Glutamatergic neuron (in vitro differentiated cells): ENCODE measurements at regions not wholly inside any gene's neighbourhood (a gene's known extent, or its start where the extent isn't known, plus 50 kb on each side); places are given as distances from the start of the nearest gene placed in this dataset.

Experiments
- DNase-seq: peaks from one replicate; pipeline ENCODE4 v3.0.0; 2022
- H3K27ac Mint-ChIP-seq: one replicate; pipeline ENCODE4 v1.8.0; 2020; ENCODE audit warnings: mild to moderate bottlenecking, mixed read lengths, inconsistent platforms; ENCODE audit not compliant: unreplicated experiment
- H3K27me3 Mint-ChIP-seq: one replicate; pipeline ENCODE4 v1.8.0; 2020; ENCODE audit warnings: mild to moderate bottlenecking, moderate library complexity, mixed read lengths, inconsistent platforms; ENCODE audit not compliant: unreplicated experiment
- H3K36me3 Mint-ChIP-seq: one replicate; pipeline ENCODE4 v1.8.0; 2020; ENCODE audit warnings: mild to moderate bottlenecking, mixed read lengths, inconsistent platforms; ENCODE audit not compliant: unreplicated experiment
- H3K4me1 Mint-ChIP-seq: one replicate; pipeline ENCODE4 v1.8.0; 2020; ENCODE audit warnings: mild to moderate bottlenecking, low read depth, mixed read lengths, inconsistent platforms; ENCODE audit not compliant: unreplicated experiment
- H3K4me3 Mint-ChIP-seq: one replicate; pipeline ENCODE4 v1.8.0; 2020; ENCODE audit warnings: mild to moderate bottlenecking, mixed read lengths, inconsistent platforms; ENCODE audit not compliant: unreplicated experiment
- H3K9me3 Mint-ChIP-seq: one replicate; pipeline ENCODE4 v1.8.0; 2020; ENCODE audit warnings: mild to moderate bottlenecking, moderate library complexity, mixed read lengths, inconsistent platforms; ENCODE audit not compliant: unreplicated experiment
- CTCF ChIP-seq: fragments of 200-600 bp; sonication (generic); IDR thresholded peaks from one replicate; pipeline ENCODE4 v1.5.0; 2021; ENCODE audit not compliant: partially characterized antibody, unreplicated experiment

GRCh38 chr15:58246041-58246440 is 107.9 kb downstream of the AQP9 start:
- no peak overlapping the region for H3K27ac Mint-ChIP-seq
- H3K27me3 Mint-ChIP-seq: peaks cover 9% of the 10 kb centered on the region
- no peaks in the 10 kb centered on the region for H3K36me3 Mint-ChIP-seq
- peaks cover 19% of the 10 kb centered on the region for H3K4me1 Mint-ChIP-seq
- peaks cover 8% of the 10 kb centered on the region for H3K9me3 Mint-ChIP-seq
- DNase-seq: no peak
- H3K4me3 Mint-ChIP-seq: no peak overlapping the region
- TF ChIP-seq CTCF: no peak

DNA sequence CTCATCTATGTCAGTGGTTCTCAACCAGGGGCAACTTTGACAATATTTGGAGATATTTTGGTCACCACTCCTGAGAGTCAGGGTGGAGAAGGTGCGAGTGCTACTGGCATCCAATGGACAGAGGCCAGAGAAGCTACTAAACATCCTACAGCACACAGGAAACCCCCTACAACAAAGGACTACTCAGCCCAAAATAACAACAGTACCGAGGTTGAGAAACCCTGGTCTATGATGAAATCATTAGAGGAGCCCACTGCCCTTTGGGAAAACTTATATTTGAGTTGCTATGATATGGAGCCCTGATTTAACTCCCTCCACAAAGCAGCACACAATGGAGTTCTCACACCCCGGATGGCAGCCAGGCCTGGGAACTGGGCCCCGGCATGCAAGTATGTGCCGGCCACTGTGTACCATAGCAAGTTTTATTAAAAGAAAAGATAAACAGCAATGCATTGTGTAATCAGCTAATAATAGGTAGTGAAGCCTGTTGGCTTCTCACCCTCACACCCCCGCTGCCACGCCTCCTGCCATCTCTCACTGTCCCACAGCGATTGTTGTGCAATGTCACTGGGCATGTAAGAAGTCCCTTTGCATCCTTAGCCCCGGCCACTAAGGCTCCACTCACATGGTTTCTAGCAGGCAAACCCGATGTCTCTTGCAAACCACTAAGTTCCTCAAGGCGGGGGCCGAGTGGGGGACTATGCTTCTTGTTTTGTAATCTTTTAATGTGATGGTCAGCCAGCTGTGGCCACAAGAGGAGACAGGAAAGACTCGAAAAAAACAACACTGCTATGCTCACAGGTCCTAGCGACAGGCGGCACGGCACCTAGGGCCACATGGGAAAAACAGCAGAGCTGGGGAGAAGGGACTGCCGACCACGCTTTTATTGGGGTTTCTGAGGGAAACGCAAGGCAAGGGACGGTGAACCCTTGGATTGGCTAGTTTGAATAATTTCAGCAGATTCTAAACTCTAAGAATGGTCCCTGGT is 110.0 kb downstream of the AQP9 start:
- no peak overlapping the region for H3K27ac Mint-ChIP-seq
- DNase-seq: no peak
- TF ChIP-seq CTCF: no peak
- H3K9me3 Mint-ChIP-seq: peaks cover 8% of the 10 kb centered on the region
- H3K36me3 Mint-ChIP-seq: no peaks in the 10 kb centered on the region
- H3K4me3 Mint-ChIP-seq: no peak overlapping the region
- peaks cover 13% of the 10 kb centered on the region for H3K4me1 Mint-ChIP-seq
- H3K27me3 Mint-ChIP-seq: peaks cover 9% of the 10 kb centered on the region

GRCh38 chr15:58249646-58250312 is 111.6 kb downstream of the AQP9 start:
- Mint-ChIP-seq H3K9me3 (peaks cover 6% of the 10 kb centered on the region), H3K27me3 (peaks cover 5% of the 10 kb centered on the region), H3K36me3 (no peaks in the 10 kb centered on the region), H3K4me3 (no peak overlapping the region), H3K4me1 (no peaks in the 10 kb centered on the region), H3K27ac (no peak overlapping the region)
- no peak for DNase-seq
- no peak for TF ChIP-seq CTCF

DNA sequence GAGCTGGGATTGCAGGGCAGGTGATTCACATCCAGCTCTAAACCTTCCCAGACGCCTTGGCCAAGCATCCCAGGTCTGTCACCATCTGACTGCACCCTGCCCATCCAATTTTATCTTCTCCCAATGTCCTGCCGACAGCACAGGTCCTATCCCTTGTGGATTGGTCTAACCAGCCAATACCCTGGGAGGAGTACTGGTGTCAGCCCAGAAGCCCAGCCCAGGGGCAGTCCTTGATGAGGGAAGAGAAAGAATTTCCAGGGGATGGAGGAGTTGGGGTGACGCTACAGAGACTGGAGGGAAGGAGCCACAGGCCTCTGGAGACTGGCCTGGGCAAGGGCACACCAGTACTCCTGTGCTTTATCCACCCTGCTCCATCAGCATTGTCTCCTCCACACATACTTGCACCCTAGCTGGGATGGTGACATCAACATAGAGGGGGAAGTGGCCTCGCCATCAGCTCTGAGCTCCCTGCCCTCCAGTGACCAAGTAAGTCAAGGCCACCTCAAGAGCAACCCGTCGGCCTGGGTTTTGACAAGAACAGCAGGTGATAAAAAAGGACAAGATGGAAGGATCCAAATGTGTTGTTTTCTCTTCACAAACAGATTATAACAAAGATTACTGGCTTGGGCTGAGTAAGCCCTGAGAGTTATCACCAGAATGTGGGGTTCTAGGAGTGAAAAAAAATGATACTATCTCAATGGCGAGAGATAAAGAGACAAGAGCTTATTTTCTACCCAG is 114.6 kb downstream of the AQP9 start:
- TF ChIP-seq CTCF: no peak
- Mint-ChIP-seq H3K27ac (no peak overlapping the region), H3K36me3 (no peaks in the 10 kb centered on the region), H3K27me3 (peaks cover 1% of the 10 kb centered on the region), H3K9me3 (peaks cover 1% of the 10 kb centered on the region), H3K4me1 (peaks cover 11% of the 10 kb centered on the region), H3K4me3 (no peak overlapping the region)
- DNase-seq: no peak
